GM13976 (cell line): ENCODE measurements at regions not wholly inside any gene's neighbourhood (a gene's known extent, or its start where the extent isn't known, plus 50 kb on each side); places are given as distances from the start of the nearest gene placed in this dataset.

Experiments
- DNase-seq: peaks from one replicate; pipeline ENCODE4 v3.0.0; 2012; ENCODE audit warnings: low spot score
- CTCF ChIP-seq: IDR thresholded peaks from 2 replicates; pipeline ENCODE4 v1.5.1; 2012; ENCODE audit warnings: borderline replicate concordance, mild to moderate bottlenecking; ENCODE audit not compliant: insufficient read depth; ENCODE audit errors: extremely low read depth, missing control alignments, control extremely low read depth
- in situ Hi-C: fragments of 300-500 bp; cut with MboI; formaldehyde crosslinking; loops from one replicate; pipeline ENCODE4 v1.12.0; 2022; ENCODE audit warnings: low sequenced_read_pairs, mixed read lengths, inconsistent platforms; ENCODE audit not compliant: unreplicated experiment

DNA sequence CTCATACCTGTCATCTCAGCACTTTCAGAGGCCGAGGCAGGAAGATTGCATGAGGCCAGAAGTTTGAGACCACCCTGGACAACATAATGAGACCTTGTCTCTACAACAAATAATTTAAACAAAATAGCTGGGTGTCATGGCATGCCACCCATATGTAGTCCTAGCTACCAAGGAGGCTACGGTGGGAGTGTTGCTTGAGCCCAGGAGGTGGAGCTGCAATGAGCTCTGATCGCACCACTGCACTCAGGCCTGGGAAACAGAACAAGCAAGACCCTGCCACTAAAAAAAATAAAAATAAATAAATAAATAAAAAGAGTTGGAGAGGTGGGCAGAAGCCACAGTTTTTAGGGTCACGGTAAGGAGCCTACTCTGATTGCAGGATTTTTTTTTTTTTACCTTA is 136.0 kb downstream of the TANC2 start:
- no peak for TF ChIP-seq CTCF
- no peak for DNase-seq
- in situ Hi-C loops: no loop called here

GRCh38 chr17:63106050-63106449 is 140.0 kb downstream of the TANC2 start:
- in situ Hi-C loops: no loop called here
- no peak for TF ChIP-seq CTCF
- no peak for DNase-seq

GRCh38 chr17:63109661-63110060 is 143.6 kb downstream of the TANC2 start:
- no peak for DNase-seq
- in situ Hi-C loops: no loop called here
- TF ChIP-seq CTCF: no peak

DNA sequence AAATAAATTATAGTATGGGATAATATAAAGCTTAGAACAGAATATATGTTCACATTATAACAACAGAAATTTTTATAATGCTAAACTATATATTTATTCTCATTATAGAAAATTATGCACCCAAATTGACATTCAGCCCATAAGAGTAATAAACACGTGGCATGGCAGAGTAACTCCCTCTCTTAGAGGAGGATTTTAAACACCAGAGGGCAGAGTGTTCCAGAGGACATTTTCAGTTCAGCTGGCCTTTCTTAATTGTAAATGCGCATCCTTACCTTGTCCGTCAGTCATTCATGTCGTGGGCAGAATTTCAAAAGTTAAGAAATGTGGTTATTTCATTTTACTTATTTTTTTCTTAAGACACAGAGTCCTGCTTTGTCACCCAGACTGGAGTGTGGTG is 147.1 kb downstream of the TANC2 start:
- in situ Hi-C loops: no loop called here
- no peak for DNase-seq

GRCh38 chr17:63116228-63116627 is 150.2 kb downstream of the TANC2 start:
- no peak for DNase-seq
- in situ Hi-C loops: no loop called here
- TF ChIP-seq CTCF: no peak

More for the DNA sequence above, 147.1 kb downstream of the TANC2 start:
- no peak for TF ChIP-seq CTCF

GRCh38 chr17:63116967-63117830 is 151.2 kb downstream of the TANC2 start:
- no peak for TF ChIP-seq CTCF
- DNase-seq: no peak
- in situ Hi-C loops: no loop called here
